SU-DHL-6 (cell line): ENCODE measurements at regions not wholly inside any gene's neighbourhood (a gene's known extent, or its start where the extent isn't known, plus 50 kb on each side); places are given as distances from the start of the nearest gene placed in this dataset.
"Not testable (repeated sequence)": the region's sequence is repeated elsewhere in the genome, so short reads cannot be mapped to it uniquely, and the experiment has no call there.

ENCODE experiments used
- EZH2phosphoT487 ChIP-seq: fragments of 200-600 bp; sonication (generic), shearing (Covaris generic); conservative IDR thresholded peaks from 2 replicates; pipeline ENCODE4 v1.6.1; 2018; ENCODE audit warnings: mild to moderate bottlenecking, antibody characterized with exemption, low read length, moderate library complexity, mixed read lengths
- TF ChIP-seq, protein P1 (sequence below): fragments of 200-600 bp; sonication (generic); IDR thresholded peaks from one replicate; pipeline ENCODE4 v1.5.1; 2017; ENCODE audit warnings: antibody characterized with exemption, mild to moderate bottlenecking, low read length, moderate library complexity; ENCODE audit not compliant: insufficient read depth, poor library complexity, severe bottlenecking

DNA sequence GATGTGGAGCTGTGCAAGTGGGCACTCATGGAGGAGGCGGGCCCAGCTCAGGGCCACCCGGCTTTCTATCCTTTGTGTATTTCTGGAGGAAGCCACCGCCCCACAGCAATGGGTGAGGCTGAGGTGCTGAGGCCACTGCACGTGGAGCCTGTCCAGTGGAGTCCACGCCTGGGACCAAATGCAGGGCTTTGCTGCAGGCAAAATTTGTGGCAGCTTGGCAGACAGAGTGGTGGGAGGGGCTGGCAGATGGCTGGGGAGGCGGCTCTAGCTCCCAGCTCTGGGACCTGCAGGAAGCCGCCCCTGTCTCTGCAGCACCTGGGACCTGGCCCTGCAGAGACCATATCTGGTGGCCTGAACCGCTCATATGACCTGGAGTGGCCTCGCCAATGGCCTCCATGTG lies 307.3 kb downstream of the CCDC74A start:
- TF ChIP-seq, protein P1, sequence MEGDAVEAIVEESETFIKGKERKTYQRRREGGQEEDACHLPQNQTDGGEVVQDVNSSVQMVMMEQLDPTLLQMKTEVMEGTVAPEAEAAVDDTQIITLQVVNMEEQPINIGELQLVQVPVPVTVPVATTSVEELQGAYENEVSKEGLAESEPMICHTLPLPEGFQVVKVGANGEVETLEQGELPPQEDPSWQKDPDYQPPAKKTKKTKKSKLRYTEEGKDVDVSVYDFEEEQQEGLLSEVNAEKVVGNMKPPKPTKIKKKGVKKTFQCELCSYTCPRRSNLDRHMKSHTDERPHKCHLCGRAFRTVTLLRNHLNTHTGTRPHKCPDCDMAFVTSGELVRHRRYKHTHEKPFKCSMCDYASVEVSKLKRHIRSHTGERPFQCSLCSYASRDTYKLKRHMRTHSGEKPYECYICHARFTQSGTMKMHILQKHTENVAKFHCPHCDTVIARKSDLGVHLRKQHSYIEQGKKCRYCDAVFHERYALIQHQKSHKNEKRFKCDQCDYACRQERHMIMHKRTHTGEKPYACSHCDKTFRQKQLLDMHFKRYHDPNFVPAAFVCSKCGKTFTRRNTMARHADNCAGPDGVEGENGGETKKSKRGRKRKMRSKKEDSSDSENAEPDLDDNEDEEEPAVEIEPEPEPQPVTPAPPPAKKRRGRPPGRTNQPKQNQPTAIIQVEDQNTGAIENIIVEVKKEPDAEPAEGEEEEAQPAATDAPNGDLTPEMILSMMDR: not testable (repeated sequence)
- TF ChIP-seq EZH2phosphoT487: not testable (repeated sequence)
